ENCODE measurements at regions not wholly inside any gene's neighbourhood (a gene's known extent, or its start where the extent isn't known, plus 50 kb on each side); places are given as distances from the start of the nearest gene placed in this dataset.

DNA sequence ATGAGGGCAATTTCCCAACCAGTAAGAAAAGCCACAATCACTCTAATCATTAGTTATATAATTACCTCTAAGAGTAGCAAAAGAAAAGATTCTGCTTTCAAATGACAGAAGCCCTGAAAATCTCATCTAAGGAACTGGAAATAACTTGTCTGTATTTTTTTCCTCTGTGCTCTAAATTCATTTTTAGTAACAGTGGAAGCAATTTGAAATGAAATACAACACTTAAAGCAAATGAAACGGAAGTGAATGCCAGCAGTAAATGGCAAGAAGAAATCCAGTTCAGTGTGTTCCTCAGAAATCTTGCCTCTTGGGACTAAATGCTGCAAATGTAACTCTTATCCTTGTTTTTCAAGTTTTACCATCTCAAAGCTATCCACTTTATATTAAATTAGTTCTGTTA is 294.9 kb downstream of the TAF11L14 start:
- Histone ChIP-seq H3K27ac (no peak overlapping the region), H3K9me3 (no peaks in the 10 kb centered on the region), H3K36me3 (ENCODE audit: low read depth, missing control alignments) (no peaks in the 10 kb centered on the region), H3K4me1 (no peaks in the 10 kb centered on the region), H3K4me3 (no peak overlapping the region), H3K27me3 (no peaks in the 10 kb centered on the region)
- TF ChIP-seq POLR2A (IDR thresholded peaks at IDR 0.05): no peak
- TF ChIP-seq, protein P1, sequence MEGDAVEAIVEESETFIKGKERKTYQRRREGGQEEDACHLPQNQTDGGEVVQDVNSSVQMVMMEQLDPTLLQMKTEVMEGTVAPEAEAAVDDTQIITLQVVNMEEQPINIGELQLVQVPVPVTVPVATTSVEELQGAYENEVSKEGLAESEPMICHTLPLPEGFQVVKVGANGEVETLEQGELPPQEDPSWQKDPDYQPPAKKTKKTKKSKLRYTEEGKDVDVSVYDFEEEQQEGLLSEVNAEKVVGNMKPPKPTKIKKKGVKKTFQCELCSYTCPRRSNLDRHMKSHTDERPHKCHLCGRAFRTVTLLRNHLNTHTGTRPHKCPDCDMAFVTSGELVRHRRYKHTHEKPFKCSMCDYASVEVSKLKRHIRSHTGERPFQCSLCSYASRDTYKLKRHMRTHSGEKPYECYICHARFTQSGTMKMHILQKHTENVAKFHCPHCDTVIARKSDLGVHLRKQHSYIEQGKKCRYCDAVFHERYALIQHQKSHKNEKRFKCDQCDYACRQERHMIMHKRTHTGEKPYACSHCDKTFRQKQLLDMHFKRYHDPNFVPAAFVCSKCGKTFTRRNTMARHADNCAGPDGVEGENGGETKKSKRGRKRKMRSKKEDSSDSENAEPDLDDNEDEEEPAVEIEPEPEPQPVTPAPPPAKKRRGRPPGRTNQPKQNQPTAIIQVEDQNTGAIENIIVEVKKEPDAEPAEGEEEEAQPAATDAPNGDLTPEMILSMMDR (IDR thresholded peaks at IDR 0.05): no peak
- intact Hi-C loops (cut with DNase I; ENCODE audit: low total_unique reads): no loop called here
- WGBS, 2 donors: 31 to 34% methylated on average over 1 of the region's 1 CpG
- no peak for DNase-seq

DNA sequence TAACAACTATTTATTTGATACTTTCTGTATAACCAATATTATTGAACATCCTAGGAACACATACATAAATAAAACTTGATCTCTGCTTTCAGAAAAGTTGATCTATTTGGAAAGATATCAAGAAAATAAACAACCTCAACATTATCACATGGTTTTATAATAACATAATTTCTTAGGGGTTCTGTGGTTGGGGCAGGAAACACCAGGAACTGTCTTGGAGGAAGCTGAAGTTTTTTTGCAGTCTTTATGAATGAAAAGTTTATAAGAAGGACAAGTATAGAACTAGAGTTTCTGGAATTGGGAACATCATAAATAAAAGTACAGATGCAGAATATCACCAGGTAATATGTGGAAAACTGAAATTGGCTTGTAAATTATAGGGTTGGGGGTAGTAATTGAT is 296.1 kb downstream of the TAF11L14 start:
- no peak for DNase-seq
- H3K36me3 ChIP-seq (ENCODE audit: low read depth, missing control alignments): no peaks in the 10 kb centered on the region
- no peak overlapping the region for H3K27ac ChIP-seq
- H3K4me3 ChIP-seq: no peak overlapping the region
- H3K27me3 ChIP-seq: no peaks in the 10 kb centered on the region
- no peaks in the 10 kb centered on the region for H3K9me3 ChIP-seq
- TF ChIP-seq POLR2A (IDR thresholded peaks at IDR 0.05): no peak
- TF ChIP-seq, protein P1 (IDR thresholded peaks at IDR 0.05): no peak
- intact Hi-C loops (cut with DNase I; ENCODE audit: low total_unique reads): no loop called here
- H3K4me1 ChIP-seq: no peaks in the 10 kb centered on the region

DNA sequence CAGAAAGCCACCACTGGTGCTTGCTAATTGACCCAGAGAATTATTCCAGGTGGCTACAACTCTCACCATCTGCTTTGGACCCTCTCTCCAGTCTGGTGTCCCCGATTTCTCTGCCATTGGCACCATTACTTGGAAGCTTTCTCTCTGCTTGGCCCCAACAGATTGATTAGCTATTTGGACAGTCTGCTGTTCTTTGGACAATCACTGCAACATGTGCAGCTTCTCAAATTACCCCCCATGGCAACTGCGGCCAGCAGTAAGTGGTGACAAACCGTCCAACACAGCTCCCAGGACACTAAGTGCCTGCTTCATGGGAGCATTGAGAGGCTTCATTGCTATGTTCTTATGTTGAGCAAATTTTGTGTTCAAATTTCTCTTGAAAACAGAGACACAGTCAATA is 309.8 kb downstream of the TAF11L14 start:
- TF ChIP-seq, protein P1 (IDR thresholded peaks at IDR 0.05): no peak
- no peak for TF ChIP-seq POLR2A (IDR thresholded peaks at IDR 0.05)
- intact Hi-C loops (cut with DNase I; ENCODE audit: low total_unique reads): no loop called here
- H3K27me3 ChIP-seq: no peaks in the 10 kb centered on the region
- no peaks in the 10 kb centered on the region for H3K4me1 ChIP-seq
- no peaks in the 10 kb centered on the region for H3K36me3 ChIP-seq (ENCODE audit: low read depth, missing control alignments)
- no peak overlapping the region for H3K27ac ChIP-seq
- WGBS, 2 donors: 81 to 88% methylated on average over 3 of the region's 3 CpGs
- H3K9me3 ChIP-seq: no peaks in the 10 kb centered on the region
- DNase-seq: no peak
- no peak overlapping the region for H3K4me3 ChIP-seq

DNA sequence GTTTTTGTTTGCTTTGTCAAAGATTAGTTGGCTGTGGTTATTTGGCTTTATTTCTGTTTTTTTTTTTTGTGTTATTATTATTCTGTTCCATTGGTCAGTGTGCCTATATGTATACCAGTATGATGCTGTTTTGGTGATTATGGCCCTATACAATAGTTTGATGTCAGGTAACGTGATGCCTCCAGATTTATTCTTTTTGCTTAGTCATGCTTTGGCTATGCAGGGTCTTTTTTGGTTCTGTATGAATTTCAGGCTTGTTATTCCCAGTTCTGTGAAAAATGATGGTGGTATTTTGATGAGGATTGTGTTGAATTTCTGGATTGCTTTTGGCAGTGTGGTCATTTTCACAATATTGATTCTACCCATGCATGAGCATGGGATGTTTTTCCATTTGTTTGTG is 312.8 kb downstream of the TAF11L14 start:
- TF ChIP-seq, protein P1 (IDR thresholded peaks at IDR 0.05): no peak
- no peak for TF ChIP-seq POLR2A (IDR thresholded peaks at IDR 0.05)
- Histone ChIP-seq H3K9me3 (no peaks in the 10 kb centered on the region), H3K4me3 (no peak overlapping the region), H3K36me3 (ENCODE audit: low read depth, missing control alignments) (no peaks in the 10 kb centered on the region), H3K27ac (no peak overlapping the region), H3K4me1 (no peaks in the 10 kb centered on the region), H3K27me3 (no peaks in the 10 kb centered on the region)
- no peak for DNase-seq
- intact Hi-C loops (cut with DNase I; ENCODE audit: low total_unique reads): no loop called here
- 77 to 82% methylated on average over 1 of the region's 1 CpG for WGBS, 2 donors

DNA sequence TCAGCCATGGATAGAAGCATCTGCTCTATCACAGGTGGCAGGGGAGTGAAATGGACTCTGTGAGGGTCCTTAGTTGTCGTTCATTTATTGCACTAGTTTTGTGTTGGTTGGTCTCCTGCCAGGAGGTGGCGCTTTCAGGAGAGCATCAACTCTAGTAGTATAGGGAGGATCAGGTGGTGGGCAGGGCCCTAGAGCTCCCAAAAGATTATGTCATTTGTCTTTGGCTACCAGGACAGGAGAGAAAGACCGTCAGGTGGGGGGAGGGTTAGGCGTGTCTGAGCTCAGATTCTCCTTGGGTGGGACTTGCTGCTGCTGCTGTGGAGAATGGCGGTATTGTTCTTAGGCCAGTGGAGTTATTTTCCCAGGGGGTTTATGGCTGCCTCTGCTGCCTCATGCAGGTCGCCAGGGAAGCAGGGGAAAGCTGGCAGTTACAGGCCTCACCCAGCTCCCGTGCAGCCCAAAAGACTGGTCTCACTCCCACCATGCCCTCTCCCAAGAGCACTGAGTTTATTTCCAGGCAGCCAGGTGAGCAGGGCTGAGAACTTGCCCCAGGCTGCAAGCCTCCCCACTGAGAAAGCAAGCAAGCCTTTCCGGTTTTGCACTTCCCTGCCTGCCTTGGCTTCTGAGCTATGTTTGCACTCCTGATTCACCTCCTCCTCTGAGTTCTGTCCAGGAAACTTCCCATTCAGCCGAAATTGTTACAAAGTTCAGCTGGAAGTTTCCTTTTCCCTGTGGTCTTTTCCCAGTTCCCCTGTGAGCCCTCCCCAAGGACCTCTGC is 317.3 kb downstream of the TAF11L14 start:
- Histone ChIP-seq H3K27ac (no peak overlapping the region), H3K36me3 (ENCODE audit: low read depth, missing control alignments) (no peaks in the 10 kb centered on the region), H3K4me1 (no peaks in the 10 kb centered on the region), H3K27me3 (no peaks in the 10 kb centered on the region), H3K4me3 (no peak overlapping the region), H3K9me3 (no peaks in the 10 kb centered on the region)
- 58 to 77% methylated on average over 9 of the region's 9 CpGs for WGBS, 2 donors
- no peak for DNase-seq
- intact Hi-C loops (cut with DNase I; ENCODE audit: low total_unique reads): no loop called here
- TF ChIP-seq POLR2A (IDR thresholded peaks at IDR 0.05): no peak
- TF ChIP-seq, protein P1 (IDR thresholded peaks at IDR 0.05): no peak
